GM18951 (cell line): ENCODE measurements at regions not wholly inside any gene's neighbourhood (a gene's known extent, or its start where the extent isn't known, plus 50 kb on each side); places are given as distances from the start of the nearest gene placed in this dataset.
"Not testable (repeated sequence)": the region's sequence is repeated elsewhere in the genome, so short reads cannot be mapped to it uniquely, and the experiment has no call there.

ENCODE experiments used
- POLR2A ChIP-seq: IDR thresholded peaks from 4 replicates; pipeline ENCODE4 v1.6.1; 2011; ENCODE audit warnings: mild to moderate bottlenecking; ENCODE audit not compliant: insufficient read length, insufficient read depth; ENCODE audit errors: extremely low read depth
- in situ Hi-C: fragments of 300-500 bp; cut with MboI; formaldehyde crosslinking; loops from one replicate; pipeline ENCODE4 v1.12.0; 2022; ENCODE audit warnings: low sequenced_read_pairs, mixed read lengths, inconsistent platforms; ENCODE audit not compliant: unreplicated experiment

DNA sequence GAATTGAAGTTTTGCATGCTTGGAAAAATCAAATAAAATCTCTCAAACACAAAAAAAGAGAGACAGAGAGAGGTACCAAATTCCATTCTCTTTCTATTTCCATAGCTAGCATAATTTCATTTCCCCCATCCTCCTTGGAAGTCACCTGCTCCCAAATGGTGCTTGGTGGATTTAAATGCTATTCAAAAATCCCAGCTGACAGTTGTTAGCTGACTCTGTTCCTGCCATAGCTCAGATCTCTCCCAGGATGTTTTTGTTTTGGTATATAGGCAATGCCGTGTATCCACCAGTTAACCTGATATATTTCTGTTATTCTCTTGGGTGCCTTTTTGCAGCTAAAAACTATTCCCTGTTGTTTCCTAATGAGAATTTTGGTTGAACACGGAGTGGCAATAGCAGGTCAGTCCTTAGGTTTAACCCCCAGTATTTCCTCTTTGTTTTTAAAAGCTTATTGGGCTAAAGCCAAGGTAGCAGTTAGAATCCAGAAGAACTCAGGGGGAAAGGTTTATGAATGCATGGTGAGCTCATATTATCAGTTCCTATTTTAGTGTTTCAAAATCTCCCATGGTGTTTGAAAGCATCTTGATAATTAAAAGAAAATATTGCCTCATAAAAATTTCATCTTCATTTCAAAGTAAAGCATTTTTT, 240.0 kb upstream of the GBE1 start:
- no peak for TF ChIP-seq POLR2A
- in situ Hi-C loops, result no loop called here

DNA sequence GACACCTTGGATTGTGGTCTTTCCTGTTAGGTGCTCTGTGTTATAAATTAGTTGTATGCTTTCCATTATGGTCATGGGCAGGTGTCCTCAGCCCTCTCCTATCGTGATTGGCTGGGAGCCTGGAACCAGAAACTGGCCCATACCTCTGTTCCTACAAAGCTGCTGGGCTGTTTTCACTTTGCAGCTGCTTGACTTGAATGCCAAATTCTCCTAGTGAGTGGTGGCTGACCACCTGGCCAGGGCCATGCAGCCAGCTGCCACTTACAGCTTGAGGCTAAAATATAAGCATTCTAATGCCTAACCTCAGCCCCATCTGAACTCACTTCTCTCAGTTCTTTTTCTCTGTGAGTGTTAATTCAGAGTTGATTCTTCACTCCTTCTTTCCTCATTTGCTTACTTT, 239.3 kb upstream of the GBE1 start:
- in situ Hi-C loops, result no loop called here
- no peak for TF ChIP-seq POLR2A

DNA sequence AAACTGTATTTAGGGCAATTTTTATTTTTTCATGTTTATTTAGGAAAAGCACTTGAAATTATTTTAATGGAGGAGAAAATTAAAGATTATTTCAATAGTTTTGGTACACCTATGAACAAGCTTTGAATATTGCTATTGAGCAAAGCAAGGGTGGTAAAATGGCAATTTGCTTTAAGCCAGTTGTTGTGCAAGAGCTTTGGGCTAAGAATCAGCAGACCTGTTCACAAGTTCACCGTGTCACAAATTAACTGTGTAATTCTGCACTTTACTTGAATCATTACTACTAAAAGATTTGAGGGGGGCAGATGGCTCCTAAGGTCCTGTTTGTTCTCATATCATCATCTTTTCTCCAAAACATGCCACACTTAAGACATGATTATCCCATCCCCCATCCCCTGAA, 238.9 kb upstream of the GBE1 start:
- TF ChIP-seq POLR2A, result no peak
- in situ Hi-C loops, result no loop called here

DNA sequence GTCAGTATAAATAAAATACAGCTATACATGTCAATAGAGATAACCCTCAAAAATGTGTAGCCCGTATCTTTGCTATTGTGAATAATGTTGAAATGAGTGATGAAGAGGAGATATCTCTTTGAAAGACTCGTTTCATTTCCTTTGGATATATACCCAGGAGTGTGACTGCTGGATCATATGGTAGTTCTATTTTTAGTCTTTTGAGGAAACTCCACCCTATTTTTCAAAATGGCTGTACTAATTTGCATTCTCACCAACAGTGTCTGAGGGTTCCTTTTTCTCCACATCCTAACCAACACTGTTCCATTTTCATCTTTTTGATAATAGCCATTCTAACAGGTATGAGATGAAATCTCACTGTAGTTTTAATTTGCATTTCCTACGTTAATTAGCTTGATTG, 237.5 kb upstream of the GBE1 start:
- TF ChIP-seq POLR2A, result no peak
- in situ Hi-C loops, result no loop called here

DNA sequence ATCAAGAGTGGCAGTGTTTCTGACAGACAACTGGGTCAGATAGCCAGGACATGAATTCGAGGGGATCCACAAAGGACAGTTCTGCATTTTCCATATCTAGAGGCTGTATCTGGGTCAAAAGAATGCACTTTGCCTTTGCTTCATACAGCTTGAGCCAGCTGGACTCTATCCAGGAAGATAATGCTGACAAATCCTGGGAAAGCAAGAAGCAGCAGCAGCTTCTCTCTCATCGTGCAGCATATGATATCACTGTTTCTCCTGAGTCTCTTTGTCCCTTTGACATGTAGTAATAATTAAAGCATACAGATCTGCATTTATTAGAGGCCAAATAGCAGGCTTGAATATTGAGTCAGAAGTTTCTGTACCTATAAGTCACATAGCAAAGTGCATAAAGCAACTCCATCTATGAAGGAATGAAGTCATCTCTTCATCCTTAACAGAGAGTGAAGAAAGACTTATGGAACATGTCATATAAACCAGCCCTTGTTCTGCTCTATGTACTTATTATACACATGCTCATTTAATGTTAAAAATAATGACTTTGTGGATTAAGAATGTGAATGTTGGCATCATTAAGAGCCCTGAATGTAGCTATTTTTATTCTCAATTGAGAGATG, 236.8 kb upstream of the GBE1 start:
- TF ChIP-seq POLR2A, result no peak
- in situ Hi-C loops, result no loop called here

DNA sequence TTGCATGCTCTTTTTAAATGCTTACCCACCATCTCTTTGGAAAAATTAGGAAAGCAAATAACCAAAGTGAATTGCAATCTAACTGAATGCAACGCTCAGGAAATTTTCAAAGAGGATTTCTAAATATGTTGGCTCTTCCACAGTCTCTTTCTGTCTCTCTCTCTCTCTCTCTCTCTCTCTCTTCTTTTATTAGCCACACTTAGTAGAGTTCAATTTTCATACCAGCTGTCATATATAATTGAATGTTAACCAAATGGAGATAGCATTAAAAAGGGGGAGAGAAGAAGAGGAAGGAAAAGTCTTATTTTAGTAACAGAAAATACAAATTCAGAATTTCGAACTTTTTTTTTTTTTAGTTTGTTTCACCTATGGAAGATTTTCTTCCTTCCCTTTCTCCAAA, 235.9 kb upstream of the GBE1 start:
- TF ChIP-seq POLR2A, result no peak
- in situ Hi-C loops, result no loop called here

DNA sequence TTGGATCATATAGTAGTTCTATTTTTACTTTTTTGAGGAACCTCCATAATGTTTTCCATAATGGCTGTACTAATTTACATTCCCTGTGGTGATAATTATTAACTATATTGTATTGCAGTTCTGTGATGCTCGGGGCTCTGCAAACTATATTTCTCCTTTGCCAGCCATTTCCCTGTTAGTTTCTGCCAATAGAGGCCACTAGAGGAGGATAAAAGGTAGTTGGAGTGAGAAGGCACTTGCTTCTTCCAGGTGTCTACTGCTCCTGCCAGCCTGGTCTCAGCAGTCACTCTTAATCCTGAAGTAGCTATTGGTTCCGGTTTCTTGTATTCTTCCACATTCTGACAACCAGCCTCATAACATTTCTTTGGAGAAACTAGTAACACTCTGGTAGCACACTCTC, 233.9 kb upstream of the GBE1 start:
- in situ Hi-C loops, result no loop called here
- no peak for TF ChIP-seq POLR2A

DNA sequence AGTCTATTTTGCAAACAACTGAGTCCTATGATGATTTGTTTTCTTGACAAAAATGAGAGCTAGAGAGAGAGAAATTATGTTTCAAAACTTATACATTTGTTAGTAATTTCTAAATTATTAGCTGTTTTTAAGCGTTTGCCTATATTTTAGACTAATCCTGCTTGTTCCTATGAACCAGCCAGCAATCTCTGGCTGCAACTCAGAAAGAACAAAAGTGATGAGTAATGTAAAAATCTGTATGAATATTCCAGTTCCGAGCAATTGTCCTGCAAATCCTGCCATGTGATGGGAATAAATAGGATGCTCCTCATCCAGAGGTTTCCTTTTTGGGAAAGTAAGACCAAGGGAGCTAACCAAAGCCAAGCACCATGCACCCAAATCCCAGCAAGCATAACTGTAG, 228.3 kb upstream of the GBE1 start:
- in situ Hi-C loops, result no loop called here
- no peak for TF ChIP-seq POLR2A

DNA sequence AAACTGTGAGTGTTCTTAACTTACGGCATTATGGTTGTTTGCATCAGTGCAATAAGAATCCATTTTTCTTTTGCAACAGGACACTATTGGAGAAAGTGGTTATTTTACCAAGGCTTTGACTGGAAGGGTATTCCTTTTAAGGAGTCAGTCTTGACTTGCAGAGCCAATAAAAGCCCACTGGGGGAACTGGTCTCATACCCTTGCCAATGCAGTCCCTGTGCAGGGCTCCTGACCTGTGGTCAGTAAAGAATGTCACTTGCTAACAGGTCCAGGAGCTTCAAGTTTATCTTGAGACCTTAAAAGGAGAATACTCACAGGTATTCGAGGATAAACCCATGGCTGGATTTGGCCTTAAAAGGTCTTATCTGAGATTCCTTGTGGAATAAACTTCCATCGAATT, 227.8 kb upstream of the GBE1 start:
- TF ChIP-seq POLR2A, result no peak
- in situ Hi-C loops, result no loop called here

DNA sequence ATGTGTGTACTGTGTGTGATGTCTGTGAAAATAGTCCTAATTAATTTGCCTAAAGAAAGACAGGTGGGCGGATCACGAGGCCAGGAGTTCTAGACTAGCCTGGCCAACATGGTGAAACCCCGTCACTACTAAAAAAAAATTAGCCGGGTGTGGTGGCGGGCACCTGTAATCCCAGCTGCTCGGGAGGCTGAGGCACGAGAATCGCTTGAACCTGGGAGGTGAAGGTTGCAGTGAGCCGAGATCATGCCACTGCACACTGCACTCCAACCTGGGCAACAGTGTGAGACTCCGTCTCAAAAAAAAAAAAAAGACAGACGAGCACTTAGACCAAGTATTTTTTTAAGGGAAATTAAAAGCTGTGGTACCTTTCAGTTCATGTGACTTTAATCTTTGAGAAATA, 226.0 kb upstream of the GBE1 start:
- in situ Hi-C loops, result not testable (repeated sequence)

DNA sequence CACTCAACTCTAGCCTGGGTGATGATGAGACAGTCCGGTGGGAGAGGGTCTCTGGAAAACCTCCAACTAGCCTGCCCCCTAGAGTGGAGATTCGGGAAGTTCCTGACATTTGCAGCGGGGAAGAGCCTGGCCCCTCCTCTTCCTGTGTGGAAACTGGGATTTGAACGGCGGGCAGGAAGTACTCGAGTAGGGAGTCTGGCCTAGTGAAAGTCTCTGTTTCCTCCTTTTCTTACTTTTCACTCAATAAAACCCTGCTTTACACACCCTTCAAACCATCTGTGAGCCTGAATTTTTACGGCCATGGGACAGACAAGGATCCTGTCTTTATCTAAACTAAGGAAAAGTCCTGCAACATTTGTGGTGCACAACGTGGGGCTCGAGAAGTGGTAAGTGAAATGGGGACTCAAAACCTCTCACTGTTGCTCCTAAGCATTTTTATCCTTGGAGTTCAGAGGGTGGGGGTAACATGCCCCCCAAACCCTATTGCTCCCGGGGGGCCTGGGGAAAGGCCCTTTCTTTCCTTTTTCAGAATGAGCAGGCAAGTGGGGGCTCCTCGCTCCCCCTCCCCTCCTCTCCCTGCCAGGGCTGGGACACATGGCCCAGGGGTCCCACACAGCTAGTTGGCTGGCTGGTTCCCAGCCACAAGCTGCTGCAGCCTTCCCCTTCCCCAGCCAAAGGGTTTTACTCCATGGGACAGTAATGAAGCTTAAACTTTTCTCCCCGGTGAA, 224.7 kb upstream of the GBE1 start:
- no peak for TF ChIP-seq POLR2A
- in situ Hi-C loops, result no loop called here

DNA sequence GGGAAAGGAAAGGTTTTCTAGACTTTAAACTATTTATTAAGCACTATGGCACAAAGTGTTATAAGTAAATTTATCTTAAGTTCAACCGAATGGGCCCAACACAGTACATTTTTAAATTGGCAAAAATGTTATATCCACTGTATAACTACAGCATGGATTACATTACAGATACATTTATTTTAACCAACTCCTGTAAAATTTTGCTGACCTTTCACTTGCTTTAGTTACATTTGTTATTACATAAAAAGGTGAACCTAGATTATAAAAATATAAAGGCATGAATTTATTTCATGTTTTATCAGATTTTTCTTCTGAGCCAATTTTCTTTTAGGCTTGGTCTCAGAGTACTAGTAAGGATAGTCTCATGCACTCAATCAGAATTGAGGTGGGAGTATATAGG, 221.9 kb upstream of the GBE1 start:
- no peak for TF ChIP-seq POLR2A
- in situ Hi-C loops, result no loop called here

DNA sequence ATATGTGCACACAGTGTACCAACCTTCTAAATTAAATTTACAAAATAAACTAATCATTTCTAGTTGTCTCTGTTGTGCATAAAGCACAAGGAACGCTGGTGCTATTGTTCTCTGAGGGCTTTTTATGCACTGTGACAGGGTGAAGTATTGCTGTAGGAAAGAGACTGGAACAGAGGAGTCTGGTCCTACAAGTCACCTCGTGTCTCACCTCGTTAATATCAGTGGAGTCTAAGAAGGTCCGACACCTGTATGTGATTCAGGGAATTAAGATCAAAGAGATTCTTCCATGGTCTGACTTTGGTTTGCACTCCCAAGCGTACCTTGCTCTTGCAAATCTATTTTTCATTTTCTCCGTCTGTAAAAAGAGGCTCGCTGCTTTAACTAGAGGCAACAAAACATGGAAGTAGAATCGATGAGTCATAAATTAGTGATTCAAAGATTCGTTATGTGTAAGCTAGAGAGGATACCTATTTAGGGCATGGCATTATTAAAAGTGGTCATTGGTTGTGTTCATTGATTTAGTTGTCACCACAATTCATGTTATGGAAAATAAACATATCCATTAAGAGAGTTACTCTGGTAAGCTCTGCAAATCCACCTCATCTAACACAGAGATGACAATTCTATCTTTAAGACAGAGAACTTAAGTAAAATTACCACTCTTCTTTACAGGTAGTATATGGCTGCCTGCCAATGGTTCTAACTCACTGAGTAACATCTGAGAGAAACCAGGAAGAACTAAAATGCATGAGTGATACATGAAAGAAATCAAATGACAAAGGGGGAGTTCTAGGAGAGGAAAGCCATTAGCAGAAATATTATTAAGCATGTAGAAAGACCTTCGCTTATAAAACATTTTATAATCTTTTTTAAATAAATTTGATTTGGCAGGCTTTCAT, 219.4 kb upstream of the GBE1 start:
- TF ChIP-seq POLR2A, result no peak
- in situ Hi-C loops, result no loop called here

DNA sequence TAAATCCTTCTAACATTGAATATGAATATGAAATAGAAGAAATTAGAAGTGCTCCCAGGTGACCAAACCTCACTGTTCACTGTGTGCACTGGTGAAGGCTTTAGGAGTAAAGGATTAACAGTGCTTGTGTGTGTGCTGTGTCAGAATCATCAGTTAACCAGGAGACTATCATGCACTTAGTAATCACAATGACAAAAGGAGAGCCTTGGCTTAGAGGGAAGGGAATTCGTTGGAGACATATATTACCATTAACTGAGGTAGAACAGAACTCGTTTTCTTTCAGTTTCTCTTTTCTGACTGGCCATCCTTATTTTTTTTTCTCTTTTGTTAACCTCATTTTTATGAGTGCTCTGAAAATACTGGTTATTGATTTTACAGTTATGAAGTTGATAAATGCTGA, 213.3 kb upstream of the GBE1 start:
- in situ Hi-C loops, result no loop called here
- TF ChIP-seq POLR2A, result no peak

DNA sequence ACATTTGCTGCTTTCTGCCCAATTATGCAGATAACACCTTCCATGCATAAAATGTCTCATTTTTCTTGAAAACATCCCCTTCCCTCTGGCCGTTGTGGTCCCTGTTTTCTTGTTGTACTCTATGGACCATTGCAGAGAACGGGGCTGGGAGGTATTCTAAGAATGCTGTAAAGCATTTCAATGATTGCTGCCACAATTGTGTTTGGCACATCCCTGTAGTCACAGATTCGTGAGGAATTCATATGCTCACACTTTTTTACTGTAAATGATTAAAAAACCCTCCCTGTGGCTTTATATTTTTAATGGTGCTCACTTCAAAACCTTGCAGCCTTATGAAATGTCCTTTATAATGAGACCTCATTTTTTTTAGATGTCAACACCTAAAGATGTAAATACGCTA, 207.2 kb upstream of the GBE1 start:
- in situ Hi-C loops, result no loop called here
- TF ChIP-seq POLR2A, result no peak
